Lower lobe of right lung (tissue), 2 donors: ENCODE measurements at regions not wholly inside any gene's neighbourhood (a gene's known extent, or its start where the extent isn't known, plus 50 kb on each side); places are given as distances from the start of the nearest gene placed in this dataset.

Source experiments
- ATAC-seq, 2 donors: fragments of 200-7000 bp; cut with Tn5 transposase; one replicate each; pipeline ENCODE4 v1.9.1; 2020 to 2022; ENCODE audit warnings: mild to moderate bottlenecking in 2 of 2, moderate library complexity in 2 of 2
- DNase-seq: peaks from one replicate; pipeline ENCODE4 v3.0.0-alpha.2; 2020
- H3K27ac ChIP-seq: fragments of 200-600 bp; one replicate; pipeline ENCODE4 v1.8.0; 2022
- H3K27me3 ChIP-seq: fragments of 200-600 bp; one replicate; pipeline ENCODE4 v1.8.0; 2022; ENCODE audit warnings: low read depth
- H3K36me3 ChIP-seq: fragments of 200-600 bp; one replicate; pipeline ENCODE4 v1.8.0; 2022; ENCODE audit warnings: mild to moderate bottlenecking
- H3K4me1 ChIP-seq: fragments of 200-600 bp; one replicate; pipeline ENCODE4 v1.8.0; 2022
- H3K4me3 ChIP-seq: fragments of 200-600 bp; one replicate; pipeline ENCODE4 v1.8.0; 2022; ENCODE audit warnings: mild to moderate bottlenecking
- H3K9me3 ChIP-seq: fragments of 200-600 bp; one replicate; pipeline ENCODE4 v1.8.0; 2022
- CTCF ChIP-seq: fragments of 200-600 bp; IDR thresholded peaks from one replicate; pipeline ENCODE4 v1.8.0; 2022; ENCODE audit warnings: antibody characterized with exemption, mild to moderate bottlenecking
- intact Hi-C: fragments of 100-400 bp; cut with DNase I; formaldehyde crosslinking; loops from one replicate; pipeline ENCODE4 v1.11.0; 2022
- donor health status: DM: no; HTN: yes; CAD: no; lungs with severe emphysema.

DNA sequence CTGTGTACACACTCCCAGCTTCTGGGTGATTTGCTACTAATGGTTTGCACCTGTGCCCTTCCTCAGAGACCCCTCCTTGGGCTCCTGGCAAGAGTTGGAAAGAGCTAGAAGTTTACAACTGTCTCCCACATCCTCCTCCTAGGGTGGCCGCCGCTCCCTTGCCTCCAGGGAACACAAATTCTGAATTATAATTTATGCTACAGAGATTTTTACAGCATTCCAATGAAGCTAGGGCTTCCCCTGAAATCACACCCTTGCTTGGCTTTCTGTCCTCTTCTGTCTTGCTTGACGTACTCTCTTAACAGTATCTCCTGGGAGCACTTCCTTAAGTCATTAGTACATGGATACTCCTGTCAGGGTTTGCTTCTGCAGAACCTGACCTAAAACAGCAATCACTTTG is 180.2 kb downstream of the KCNA5 start:
- Histone ChIP-seq H3K27ac (no peak overlapping the region), H3K4me3 (no peak overlapping the region), H3K4me1 (no peaks in the 10 kb centered on the region), H3K9me3 (no peaks in the 10 kb centered on the region), H3K36me3 (no peaks in the 10 kb centered on the region), H3K27me3 (no peaks in the 10 kb centered on the region)
- no peak for DNase-seq
- ATAC-seq = no peak
- intact Hi-C loops = no loop called here
- no peak for TF ChIP-seq CTCF

DNA sequence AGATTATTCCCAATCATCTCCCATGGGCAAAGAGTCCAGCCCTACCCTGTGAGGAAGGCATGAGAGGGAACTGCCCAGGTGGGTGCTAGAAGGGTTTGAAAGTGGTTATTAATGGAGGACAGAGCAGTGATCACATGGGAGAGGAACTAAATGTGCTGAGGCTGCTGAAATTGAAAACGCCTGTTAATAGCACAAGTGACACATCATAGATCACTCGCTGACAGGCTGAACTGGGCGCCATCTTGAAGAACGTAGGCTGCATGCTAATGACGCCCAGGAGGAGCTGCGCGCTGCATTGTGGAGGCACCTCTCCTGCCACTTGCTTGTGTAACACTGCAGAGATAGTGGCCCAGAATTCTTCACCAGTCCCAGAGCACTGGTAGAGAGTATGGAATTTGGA is 182.9 kb downstream of the KCNA5 start:
- Histone ChIP-seq H3K4me3 (no peak overlapping the region), H3K27me3 (no peaks in the 10 kb centered on the region), H3K27ac (no peak overlapping the region), H3K9me3 (no peaks in the 10 kb centered on the region), H3K36me3 (no peaks in the 10 kb centered on the region), H3K4me1 (no peaks in the 10 kb centered on the region)
- ATAC-seq (no peak), DNase-seq (no peak)
- no peak for TF ChIP-seq CTCF
- intact Hi-C loops = no loop called here

- no peaks in the 10 kb centered on the region for H3K4me1 ChIP-seq
- H3K36me3 ChIP-seq = no peaks in the 10 kb centered on the region
- H3K9me3 ChIP-seq = no peaks in the 10 kb centered on the region
- H3K4me3 ChIP-seq = no peak overlapping the region
- ATAC-seq (peak in 1 of 2 donors; percentile 15), DNase-seq (no peak)
- no peaks in the 10 kb centered on the region for H3K27me3 ChIP-seq
- intact Hi-C loops = no loop called here
- no peak overlapping the region for H3K27ac ChIP-seq
- no peak for TF ChIP-seq CTCF
Observed at GRCh38 chr12:5227708-5228373, 184.2 kb downstream of the KCNA5 start.

DNA sequence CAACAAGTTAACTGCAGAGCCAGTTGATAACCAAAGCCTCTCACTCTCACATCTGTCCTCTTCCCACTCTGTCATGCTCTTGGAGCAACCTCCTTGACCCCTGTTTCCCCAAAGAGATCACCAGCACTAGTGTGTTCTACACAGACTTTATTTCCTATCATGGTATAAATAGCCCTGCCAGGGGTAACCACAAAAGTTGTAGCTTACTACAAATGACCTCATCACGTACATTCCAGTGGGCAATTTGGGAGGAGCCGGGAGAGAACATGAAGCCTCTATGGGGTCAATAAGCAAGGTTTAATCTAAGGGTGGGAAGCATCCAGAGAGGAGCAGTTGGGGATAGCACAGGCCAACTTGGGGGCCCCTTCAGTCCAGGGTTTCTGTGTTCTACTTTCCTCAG is 186.5 kb downstream of the KCNA5 start:
- intact Hi-C loops = no loop called here
- no peak for ATAC-seq
- H3K36me3 ChIP-seq = no peaks in the 10 kb centered on the region
- H3K9me3 ChIP-seq = no peaks in the 10 kb centered on the region
- no peaks in the 10 kb centered on the region for H3K4me1 ChIP-seq
- H3K4me3 ChIP-seq = no peak overlapping the region
- no peak overlapping the region for H3K27ac ChIP-seq
- DNase-seq = no peak
- no peaks in the 10 kb centered on the region for H3K27me3 ChIP-seq
- TF ChIP-seq CTCF = no peak

- intact Hi-C loops = no loop called here
- H3K27me3 ChIP-seq = no peaks in the 10 kb centered on the region
- no peaks in the 10 kb centered on the region for H3K4me1 ChIP-seq
- no peaks in the 10 kb centered on the region for H3K36me3 ChIP-seq
- H3K27ac ChIP-seq = no peak overlapping the region
- no peak overlapping the region for H3K4me3 ChIP-seq
- no peak for ATAC-seq
- TF ChIP-seq CTCF = no peak
- DNase-seq = no peak
- H3K9me3 ChIP-seq = no peaks in the 10 kb centered on the region
Observed at GRCh38 chr12:5230861-5231260, 187.2 kb downstream of the KCNA5 start.

- DNase-seq (no peak), ATAC-seq (no peak)
- TF ChIP-seq CTCF = no peak
- Histone ChIP-seq H3K27me3 (no peaks in the 10 kb centered on the region), H3K4me3 (no peak overlapping the region), H3K4me1 (no peaks in the 10 kb centered on the region), H3K36me3 (no peaks in the 10 kb centered on the region), H3K27ac (no peak overlapping the region), H3K9me3 (no peaks in the 10 kb centered on the region)
- intact Hi-C loops = no loop called here
Observed at GRCh38 chr12:5232291-5232690, 188.6 kb downstream of the KCNA5 start.
